Medulla oblongata (tissue), 1 donor: ENCODE measurements at regions not wholly inside any gene's neighbourhood (a gene's known extent, or its start where the extent isn't known, plus 50 kb on each side); places are given as distances from the start of the nearest gene placed in this dataset.
"Not testable (repeated sequence)": the region's sequence is repeated elsewhere in the genome, so short reads cannot be mapped to it uniquely, and the experiment has no call there.

Source experiments
- DNase-seq: peaks from one replicate; pipeline ENCODE4 v3.0.0-alpha.2; 2015; ENCODE audit errors: extremely low spot score

GRCh38 chr1:105102371-105102770 lies 1352.7 kb downstream of the AMY1C start:
- DNase-seq, result no peak

DNA sequence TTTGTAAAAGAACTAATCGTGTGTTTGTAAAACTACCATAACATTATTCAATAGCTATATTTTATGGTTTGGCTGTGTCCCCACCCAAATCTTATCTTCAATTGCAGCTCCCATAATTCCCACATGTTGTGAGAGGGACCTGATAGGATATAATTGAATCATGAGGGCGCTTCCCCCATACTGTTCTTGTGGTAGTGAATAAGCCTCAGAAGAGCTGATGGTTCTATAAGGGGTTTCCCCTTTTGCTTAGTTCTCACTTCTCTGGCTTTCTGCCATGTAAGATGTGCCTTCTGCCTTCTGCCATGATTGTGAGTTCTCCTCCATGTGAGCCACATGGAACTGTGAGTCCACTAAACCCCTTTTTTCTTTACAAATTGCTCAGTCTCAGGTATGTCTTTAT lies 1372.3 kb downstream of the AMY1C start:
- DNase-seq, result no peak

DNA sequence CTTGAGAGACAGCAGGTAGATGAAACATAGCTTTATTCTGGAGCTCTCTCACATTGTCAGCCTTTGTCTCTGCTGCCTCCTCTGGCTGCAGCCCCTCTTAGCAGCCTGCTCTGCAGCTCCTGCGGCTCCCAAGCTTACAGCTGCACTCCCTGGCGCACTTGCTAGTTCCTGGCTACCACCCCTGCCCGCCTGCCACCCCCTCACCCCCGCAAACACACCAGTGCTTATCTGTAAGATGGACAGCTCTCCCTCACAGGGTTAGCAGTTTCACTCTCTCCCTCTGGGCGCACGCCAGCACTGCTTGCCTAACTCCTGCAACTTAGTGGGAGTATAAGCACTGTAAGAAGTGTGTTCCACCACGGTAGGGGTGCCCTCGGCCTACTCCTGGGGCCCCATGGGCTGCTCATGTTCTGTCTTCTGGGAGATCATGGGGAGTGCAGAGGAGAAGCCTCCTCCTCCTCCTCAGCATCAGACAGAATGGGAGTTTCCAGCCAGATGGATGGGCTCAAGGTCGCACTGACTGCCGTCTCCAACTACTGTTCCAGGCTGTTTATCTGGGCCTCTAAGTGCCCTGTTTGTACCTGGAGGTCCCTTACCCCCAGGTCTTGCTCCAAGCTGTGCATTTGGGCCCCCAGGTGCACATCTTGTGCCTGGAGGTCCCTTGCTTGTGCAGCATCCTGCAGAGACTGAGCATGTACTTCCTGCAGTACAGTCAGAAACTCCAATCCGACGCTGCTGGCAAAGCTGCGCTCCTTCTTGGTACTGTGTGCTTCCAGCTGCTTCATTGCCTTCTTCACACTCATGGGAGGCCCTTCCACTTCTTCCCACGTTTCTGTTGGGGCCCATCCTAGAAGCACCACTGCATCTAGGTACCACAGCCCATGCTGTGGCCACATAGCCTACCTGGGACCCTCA lies 1388.1 kb downstream of the AMY1C start:
- no peak for DNase-seq

GRCh38 chr1:105138458-105138893 lies 1388.8 kb downstream of the AMY1C start:
- no peak for DNase-seq

DNA sequence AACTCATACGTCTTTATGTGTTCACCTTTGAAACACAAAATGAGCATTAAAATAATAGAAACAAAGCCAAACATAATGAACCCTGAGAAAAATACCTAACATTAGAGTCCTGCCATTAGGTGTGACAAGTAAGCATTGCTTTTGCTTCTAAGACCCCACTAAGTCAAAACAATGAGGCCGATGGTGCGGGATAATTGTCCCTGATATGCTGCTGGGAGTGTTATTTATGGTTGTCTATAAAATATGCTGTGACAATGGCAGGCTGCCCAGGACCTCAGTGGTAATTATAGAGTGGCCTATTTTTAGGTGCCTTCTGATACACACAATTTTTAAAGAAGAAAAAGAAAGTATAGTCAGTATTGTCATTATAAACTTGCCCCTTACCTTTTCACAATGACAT lies 1423.1 kb downstream of the AMY1C start:
- DNase-seq, result no peak

GRCh38 chr1:105180789-105181188 lies 1431.1 kb downstream of the AMY1C start:
- no peak for DNase-seq

- DNase-seq, result no peak
Observed at GRCh38 chr1:105204836-105205371, 1455.2 kb downstream of the AMY1C start.

- no peak for DNase-seq
Observed at GRCh38 chr1:105208581-105208980, 1458.9 kb downstream of the AMY1C start.

GRCh38 chr1:105210747-105211146 lies 1461.0 kb downstream of the AMY1C start:
- DNase-seq, result no peak

DNA sequence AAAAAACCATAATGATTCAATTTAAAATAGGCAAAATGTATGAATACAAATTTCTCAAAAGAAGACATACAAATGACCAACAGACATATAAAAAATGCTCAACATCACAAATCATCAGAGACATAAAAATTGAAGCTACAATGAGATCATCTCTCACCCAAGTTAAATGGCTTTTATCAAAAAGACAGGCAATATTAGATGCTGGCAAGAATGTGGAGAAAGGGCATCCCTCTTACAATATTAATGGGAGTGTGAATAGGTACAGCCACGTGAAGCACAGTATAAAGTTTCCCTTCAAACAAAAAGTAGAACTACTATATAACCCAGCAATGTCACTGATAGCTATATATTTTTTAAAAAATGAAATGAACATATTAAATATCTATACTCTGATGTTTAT lies 1481.7 kb downstream of the AMY1C start:
- no peak for DNase-seq

GRCh38 chr1:105243411-105243810 lies 1493.7 kb downstream of the AMY1C start:
- no peak for DNase-seq

GRCh38 chr1:105243969-105244368 lies 1494.3 kb downstream of the AMY1C start:
- DNase-seq, result no peak

DNA sequence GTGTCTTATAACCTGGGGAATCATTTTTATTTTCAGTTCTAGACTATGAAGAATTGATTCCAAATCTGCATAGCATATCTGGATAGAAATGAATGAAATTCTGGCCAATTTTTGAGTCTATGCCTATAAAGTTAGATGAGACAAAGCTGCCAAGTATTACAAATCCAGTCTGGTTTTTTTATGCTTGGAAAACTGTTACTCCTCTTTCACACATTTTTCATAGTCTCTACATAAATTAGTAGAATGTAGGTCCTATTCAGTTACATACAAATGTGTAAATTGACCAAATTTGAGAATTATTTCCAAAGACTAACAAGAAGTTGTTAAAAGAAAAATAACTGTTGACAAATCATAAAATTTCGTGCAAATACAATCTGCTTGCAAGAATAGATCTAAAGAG lies 1505.2 kb downstream of the AMY1C start:
- DNase-seq, result no peak

DNA sequence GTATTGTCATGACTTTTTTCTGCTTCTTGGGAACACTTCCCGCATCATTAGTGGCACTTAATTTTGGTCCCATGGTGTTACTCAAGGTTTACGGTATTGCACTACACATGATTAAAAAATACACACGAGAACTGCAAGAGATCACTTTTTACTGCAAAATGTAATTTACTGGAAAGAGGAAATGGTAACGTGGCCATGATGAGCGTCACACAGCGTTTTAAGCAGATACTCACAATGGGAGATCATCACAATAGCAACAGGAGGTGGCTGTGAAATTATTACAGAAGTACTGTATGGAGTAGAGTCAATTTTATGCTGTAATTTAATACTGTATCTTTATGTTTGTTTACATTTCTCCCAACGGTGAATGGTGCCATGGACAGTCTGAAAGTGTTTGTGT lies 1510.3 kb downstream of the AMY1C start:
- DNase-seq, result no peak

GRCh38 chr1:105270966-105271365 lies 1521.3 kb downstream of the AMY1C start:
- no peak for DNase-seq

GRCh38 chr1:105272376-105272775 lies 1522.7 kb downstream of the AMY1C start:
- not testable (repeated sequence) for DNase-seq

DNA sequence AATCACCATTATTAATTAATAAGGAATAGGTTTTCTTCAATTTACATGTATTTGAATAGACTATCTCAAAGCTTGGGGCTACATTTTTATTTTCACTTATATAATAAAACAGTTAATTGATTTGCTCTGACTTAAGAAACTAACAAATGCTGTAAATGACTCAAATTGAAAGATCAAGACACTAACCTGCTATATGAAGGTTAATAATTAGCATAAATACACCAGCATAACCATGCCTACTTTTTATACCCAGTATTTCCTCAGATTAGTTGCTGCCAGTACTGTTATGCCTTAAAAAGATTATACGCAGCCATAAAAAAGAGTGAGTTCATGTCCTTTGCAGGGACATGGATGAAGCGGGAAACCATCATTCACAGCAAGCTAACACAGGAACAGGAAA lies 1545.1 kb downstream of the AMY1C start:
- no peak for DNase-seq

- no peak for DNase-seq
Observed at GRCh38 chr1:105310063-105310462, 1560.4 kb downstream of the AMY1C start.

GRCh38 chr1:105317976-105318375 lies 1568.3 kb downstream of the AMY1C start:
- DNase-seq, result no peak

GRCh38 chr1:105326886-105327285 lies 1577.2 kb downstream of the AMY1C start:
- DNase-seq, result no peak

DNA sequence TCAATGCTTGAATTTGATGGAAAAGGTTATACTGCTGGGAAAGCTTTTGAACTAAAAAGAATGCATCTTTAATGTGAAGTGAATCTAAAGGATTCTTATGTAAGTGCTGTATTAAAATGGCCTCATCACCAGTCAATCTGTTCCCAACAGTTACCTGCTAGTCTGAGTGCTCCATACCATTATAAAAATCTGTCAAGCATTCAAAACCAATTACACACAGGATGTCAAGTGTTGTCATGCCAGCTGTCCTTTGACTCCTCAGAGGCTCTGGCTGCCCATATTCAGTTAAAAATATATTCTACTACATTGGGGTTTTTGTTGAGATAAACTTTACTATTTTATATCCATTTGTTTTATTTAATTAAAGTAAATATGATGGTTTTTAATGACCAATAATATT lies 1587.7 kb downstream of the AMY1C start:
- no peak for DNase-seq

DNA sequence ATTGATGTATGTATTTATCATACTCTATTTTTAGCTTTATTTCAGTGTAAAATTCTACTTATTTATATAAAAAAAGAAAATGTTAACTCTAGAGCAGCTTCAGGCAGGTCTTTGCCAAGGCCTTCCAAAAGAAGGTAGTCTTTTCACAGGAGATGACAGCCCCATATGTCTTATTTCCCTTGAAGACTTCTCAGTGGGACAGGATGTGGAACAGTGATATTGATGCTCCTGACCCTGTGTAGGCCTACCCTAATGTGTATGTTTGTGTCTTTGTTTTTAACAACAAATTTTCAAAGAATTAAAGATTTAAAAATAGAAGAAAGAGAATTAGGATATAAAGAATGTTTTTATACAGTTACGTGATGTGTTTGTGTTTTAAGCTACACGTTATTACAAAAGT lies 1593.6 kb downstream of the AMY1C start:
- no peak for DNase-seq

- no peak for DNase-seq
Observed at GRCh38 chr1:105359457-105359856, 1609.8 kb downstream of the AMY1C start.
